ENCODE measurements at regions not wholly inside any gene's neighbourhood (a gene's known extent, or its start where the extent isn't known, plus 50 kb on each side); places are given as distances from the start of the nearest gene placed in this dataset.
"Not testable (repeated sequence)": the region's sequence is repeated elsewhere in the genome, so short reads cannot be mapped to it uniquely, and the experiment has no call there.

GRCh38 chr5:41995193-41995592, 70.1 kb downstream of the FBXO4 start:
- POLR2A ChIA-PET, result no interaction called here
- Histone ChIP-seq H3K4me3 (ENCODE audit: low read depth, low read length) (no peak overlapping the region), H3K36me3 (ENCODE audit: control insufficient read depth in 2 of 2, insufficient read depth in 1 of 2, low read length in 2 of 2) (no peaks in the 10 kb centered on the region), H3K9me3 (ENCODE audit: control insufficient read depth, insufficient read depth, low read depth, low read length) (no peaks in the 10 kb centered on the region), H3K4me1 (ENCODE audit: control insufficient read depth, insufficient read depth, low read length) (no peaks in the 10 kb centered on the region), H3K27ac (ENCODE audit: extremely low read depth, low read depth, low read length) (no peak overlapping the region)
- CTCF ChIA-PET, result no interaction called here
- TF ChIP-seq REPIN1 (tag by site-specific recombination; IDR thresholded peaks at IDR 0.05; ENCODE audit: low read depth) (no peak), ZNF544 (tag by site-specific recombination; IDR thresholded peaks at IDR 0.05) (no peak), HOXD13 (CRISPR knock-in tag; IDR thresholded peaks at IDR 0.05; ENCODE audit: borderline replicate concordance) (no peak), ZNF629 (tag by site-specific recombination; IDR thresholded peaks at IDR 0.05) (no peak)
- TF ChIP-seq, protein P1, sequence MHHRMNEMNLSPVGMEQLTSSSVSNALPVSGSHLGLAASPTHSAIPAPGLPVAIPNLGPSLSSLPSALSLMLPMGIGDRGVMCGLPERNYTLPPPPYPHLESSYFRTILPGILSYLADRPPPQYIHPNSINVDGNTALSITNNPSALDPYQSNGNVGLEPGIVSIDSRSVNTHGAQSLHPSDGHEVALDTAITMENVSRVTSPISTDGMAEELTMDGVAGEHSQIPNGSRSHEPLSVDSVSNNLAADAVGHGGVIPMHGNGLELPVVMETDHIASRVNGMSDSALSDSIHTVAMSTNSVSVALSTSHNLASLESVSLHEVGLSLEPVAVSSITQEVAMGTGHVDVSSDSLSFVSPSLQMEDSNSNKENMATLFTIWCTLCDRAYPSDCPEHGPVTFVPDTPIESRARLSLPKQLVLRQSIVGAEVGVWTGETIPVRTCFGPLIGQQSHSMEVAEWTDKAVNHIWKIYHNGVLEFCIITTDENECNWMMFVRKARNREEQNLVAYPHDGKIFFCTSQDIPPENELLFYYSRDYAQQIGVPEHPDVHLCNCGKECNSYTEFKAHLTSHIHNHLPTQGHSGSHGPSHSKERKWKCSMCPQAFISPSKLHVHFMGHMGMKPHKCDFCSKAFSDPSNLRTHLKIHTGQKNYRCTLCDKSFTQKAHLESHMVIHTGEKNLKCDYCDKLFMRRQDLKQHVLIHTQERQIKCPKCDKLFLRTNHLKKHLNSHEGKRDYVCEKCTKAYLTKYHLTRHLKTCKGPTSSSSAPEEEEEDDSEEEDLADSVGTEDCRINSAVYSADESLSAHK (tag by site-specific recombination; IDR thresholded peaks at IDR 0.05), result no peak
- TF ChIP-seq, protein P2, sequence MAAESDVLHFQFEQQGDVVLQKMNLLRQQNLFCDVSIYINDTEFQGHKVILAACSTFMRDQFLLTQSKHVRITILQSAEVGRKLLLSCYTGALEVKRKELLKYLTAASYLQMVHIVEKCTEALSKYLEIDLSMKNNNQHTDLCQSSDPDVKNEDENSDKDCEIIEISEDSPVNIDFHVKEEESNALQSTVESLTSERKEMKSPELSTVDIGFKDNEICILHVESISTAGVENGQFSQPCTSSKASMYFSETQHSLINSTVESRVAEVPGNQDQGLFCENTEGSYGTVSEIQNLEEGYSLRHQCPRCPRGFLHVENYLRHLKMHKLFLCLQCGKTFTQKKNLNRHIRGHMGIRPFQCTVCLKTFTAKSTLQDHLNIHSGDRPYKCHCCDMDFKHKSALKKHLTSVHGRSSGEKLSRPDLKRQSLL (tag by site-specific recombination; IDR thresholded peaks at IDR 0.05), result no peak

GRCh38 chr5:42001673-42002072, 76.6 kb downstream of the FBXO4 start:
- no peak for TF ChIP-seq AEBP2 (tag by site-specific recombination; IDR thresholded peaks at IDR 0.05; ENCODE audit: borderline replicate concordance)
- TF ChIP-seq ZNF280C (tag by site-specific recombination; IDR thresholded peaks at IDR 0.05), result no peak
- TF ChIP-seq OVOL3 (tag by site-specific recombination; IDR thresholded peaks at IDR 0.05), result no peak
- TF ChIP-seq ZNF19 (tag by site-specific recombination; IDR thresholded peaks at IDR 0.05; ENCODE audit: low read depth), result no peak
- ChIA-PET POLR2A (no interaction called here), CTCF (no interaction called here)
- Histone ChIP-seq H3K36me3 (ENCODE audit: control insufficient read depth in 2 of 2, insufficient read depth in 1 of 2, low read length in 2 of 2) (no peaks in the 10 kb centered on the region), H3K27ac (ENCODE audit: extremely low read depth, low read depth, low read length) (no peak overlapping the region), H3K4me3 (ENCODE audit: low read depth, low read length) (no peak overlapping the region), H3K4me1 (ENCODE audit: control insufficient read depth, insufficient read depth, low read length) (no peaks in the 10 kb centered on the region), H3K9me3 (ENCODE audit: control insufficient read depth, insufficient read depth, low read depth, low read length) (no peaks in the 10 kb centered on the region)

DNA sequence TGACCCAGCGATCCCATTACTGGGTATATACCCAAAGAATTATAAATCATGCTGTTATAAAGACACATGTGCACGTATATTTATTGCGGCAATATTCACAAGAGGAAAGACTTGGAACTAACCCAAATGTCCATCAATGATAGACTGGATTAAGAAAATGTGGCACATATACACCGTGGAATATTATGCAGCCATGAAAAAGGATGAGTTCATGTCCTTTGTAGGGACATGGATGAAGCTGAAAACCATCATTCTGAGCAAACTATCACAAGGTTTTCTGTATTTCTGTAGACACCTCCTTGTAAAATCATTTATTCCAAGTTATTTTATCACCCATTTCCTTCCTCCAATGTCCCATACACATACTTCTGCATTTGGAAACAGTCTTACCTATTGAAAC, 78.8 kb downstream of the FBXO4 start:
- CTCF ChIA-PET, result interaction anchor here (0.7 to 1.8 kb wide), 3 partner anchors 16 to 603 kb away, joined by 3 to 7 read pairs (median 3); no protein-coding TSS in a partner anchor
- POLR2A ChIA-PET; H3K36me3 ChIP-seq (ENCODE audit: control insufficient read depth in 2 of 2, insufficient read depth in 1 of 2, low read length in 2 of 2); H3K4me3 ChIP-seq (ENCODE audit: low read depth, low read length); H3K9me3 ChIP-seq (ENCODE audit: control insufficient read depth, insufficient read depth, low read depth, low read length); H3K4me1 ChIP-seq (ENCODE audit: control insufficient read depth, insufficient read depth, low read length); H3K27ac ChIP-seq (ENCODE audit: extremely low read depth, low read depth, low read length): not testable (repeated sequence)
- peak; percentile 90 for TF ChIP-seq ZNF146 (tag by site-specific recombination; IDR thresholded peaks at IDR 0.05)

Data from HEK293 (cell line).